Loucy (cell line): ENCODE measurements at regions not wholly inside any gene's neighbourhood (a gene's known extent, or its start where the extent isn't known, plus 50 kb on each side); places are given as distances from the start of the nearest gene placed in this dataset.

Experiments used
- CTCF ChIP-seq: fragments of 200-600 bp; sonication (generic); conservative IDR thresholded peaks from 2 replicates; pipeline ENCODE4 v1.5.1; 2014; ENCODE audit warnings: mild to moderate bottlenecking, antibody characterized with exemption, low read length
- EZH2phosphoT487 ChIP-seq: fragments of 200-600 bp; IDR thresholded peaks from 2 replicates; pipeline ENCODE4 v1.6.1; 2018; ENCODE audit warnings: antibody characterized with exemption, mild to moderate bottlenecking, moderate library complexity, borderline replicate concordance

GRCh38 chr5:125713109-125713805 lies 710.0 kb upstream of the GRAMD2B start:
- no peak for TF ChIP-seq CTCF
- TF ChIP-seq EZH2phosphoT487: no peak
